ENCODE measurements at regions not wholly inside any gene's neighbourhood (a gene's known extent, or its start where the extent isn't known, plus 50 kb on each side); places are given as distances from the start of the nearest gene placed in this dataset.

GRCh38 chr12:74171478-74171909 lies 366.1 kb upstream of the ATXN7L3B start:
- no peak for TF ChIP-seq CTCF (conservative IDR thresholded peaks at IDR 0.05; ENCODE audit: low read depth, low read length)
- TF ChIP-seq EZH2 (IDR thresholded peaks at IDR 0.05; ENCODE audit: borderline replicate concordance, low read depth, low read length, poor library complexity, severe bottlenecking) = no peak

Data from A673 (cell line).